ENCODE measurements at regions not wholly inside any gene's neighbourhood (a gene's known extent, or its start where the extent isn't known, plus 50 kb on each side); places are given as distances from the start of the nearest gene placed in this dataset.

- no peak for DNase-seq
These were observed 465.3 kb downstream of the RWDD3 start for GRCh38 chr1:95699149-95699953.

- no peak for DNase-seq
These were observed 467.6 kb downstream of the RWDD3 start for GRCh38 chr1:95701450-95702173.

GRCh38 chr1:95703046-95703445 lies 469.0 kb downstream of the RWDD3 start:
- DNase-seq: no peak

- DNase-seq: no peak
These were observed 482.1 kb downstream of the RWDD3 start for GRCh38 chr1:95716097-95716496.

- no peak for DNase-seq
These were observed 482.5 kb downstream of the RWDD3 start for GRCh38 chr1:95716550-95716949.

- DNase-seq: no peak
These were observed 489.3 kb downstream of the RWDD3 start for GRCh38 chr1:95723346-95723745.

- no peak for DNase-seq
These were observed 494.8 kb downstream of the RWDD3 start for GRCh38 chr1:95728841-95729240.

GRCh38 chr1:95730986-95731385 lies 497.0 kb downstream of the RWDD3 start:
- DNase-seq: no peak

GRCh38 chr1:95731466-95731865 lies 497.5 kb downstream of the RWDD3 start:
- DNase-seq: no peak

- no peak for DNase-seq
These were observed 499.0 kb downstream of the RWDD3 start for GRCh38 chr1:95733031-95733430.

- no peak for DNase-seq
These were observed 499.7 kb downstream of the RWDD3 start for GRCh38 chr1:95733671-95734070.

GRCh38 chr1:95734560-95734959 lies 500.6 kb downstream of the RWDD3 start:
- no peak for DNase-seq

GRCh38 chr1:95742591-95743089 lies 508.6 kb downstream of the RWDD3 start:
- DNase-seq: no peak

GRCh38 chr1:95744731-95745130 lies 510.7 kb downstream of the RWDD3 start:
- no peak for DNase-seq

GRCh38 chr1:95752515-95753381 lies 518.7 kb downstream of the RWDD3 start:
- no peak for DNase-seq

GRCh38 chr1:95753382-95754016 lies 519.5 kb downstream of the RWDD3 start:
- DNase-seq: no peak

GRCh38 chr1:95754412-95754811 lies 520.4 kb downstream of the RWDD3 start:
- DNase-seq: no peak

GRCh38 chr1:95766036-95766435 lies 532.0 kb downstream of the RWDD3 start:
- DNase-seq: no peak

- DNase-seq: peak; percentile 58
These were observed 536.6 kb downstream of the RWDD3 start for GRCh38 chr1:95770581-95770980.

GRCh38 chr1:95778217-95778616 lies 544.2 kb downstream of the RWDD3 start:
- no peak for DNase-seq

GRCh38 chr1:95780836-95781235 lies 546.8 kb downstream of the RWDD3 start:
- DNase-seq: no peak

- no peak for DNase-seq
These were observed 556.1 kb downstream of the RWDD3 start for GRCh38 chr1:95790136-95790535.

GRCh38 chr1:95793893-95794292 lies 559.9 kb downstream of the RWDD3 start:
- DNase-seq: peak; percentile 6
